ENCODE measurements at regions not wholly inside any gene's neighbourhood (a gene's known extent, or its start where the extent isn't known, plus 50 kb on each side); places are given as distances from the start of the nearest gene placed in this dataset.

- no peak for DNase-seq
Measured at GRCh38 chr6:163941624-163941976, 527.1 kb downstream of the QKI start.

- DNase-seq, result no peak
Measured at GRCh38 chr6:163940705-163941623, 526.4 kb downstream of the QKI start.

GRCh38 chr6:163937071-163937470 lies 522.6 kb downstream of the QKI start:
- no peak for DNase-seq

- DNase-seq, result no peak
Measured at GRCh38 chr6:163935158-163935762, 520.7 kb downstream of the QKI start.

- DNase-seq, result no peak
Measured at GRCh38 chr6:163930012-163930411, 515.5 kb downstream of the QKI start.

GRCh38 chr6:163929538-163929937 lies 515.0 kb downstream of the QKI start:
- no peak for DNase-seq

GRCh38 chr6:163926642-163927041 lies 512.1 kb downstream of the QKI start:
- DNase-seq, result no peak

GRCh38 chr6:163925839-163926238 lies 511.3 kb downstream of the QKI start:
- DNase-seq, result no peak

GRCh38 chr6:163923658-163924411 lies 509.3 kb downstream of the QKI start:
- DNase-seq, result no peak

- no peak for DNase-seq
Measured at GRCh38 chr6:163922562-163922961, 508.0 kb downstream of the QKI start.

- DNase-seq, result no peak
Measured at GRCh38 chr6:163919652-163920051, 505.1 kb downstream of the QKI start.

GRCh38 chr6:163916315-163917081 lies 502.0 kb downstream of the QKI start:
- no peak for DNase-seq

- DNase-seq, result no peak
Measured at GRCh38 chr6:163915131-163915530, 500.6 kb downstream of the QKI start.

GRCh38 chr6:163913045-163913444 lies 498.5 kb downstream of the QKI start:
- no peak for DNase-seq

GRCh38 chr6:163906006-163906710 lies 491.6 kb downstream of the QKI start:
- DNase-seq, result no peak

GRCh38 chr6:163904186-163904585 lies 489.7 kb downstream of the QKI start:
- no peak for DNase-seq

GRCh38 chr6:163903541-163903940 lies 489.0 kb downstream of the QKI start:
- no peak for DNase-seq

- no peak for DNase-seq
Measured at GRCh38 chr6:163902993-163903392, 488.5 kb downstream of the QKI start.

GRCh38 chr6:163901681-163902080 lies 487.2 kb downstream of the QKI start:
- DNase-seq, result no peak

GRCh38 chr6:163900570-163900969 lies 486.1 kb downstream of the QKI start:
- DNase-seq, result no peak

GRCh38 chr6:163897669-163898068 lies 483.2 kb downstream of the QKI start:
- DNase-seq, result no peak

GRCh38 chr6:163897030-163897429 lies 482.5 kb downstream of the QKI start:
- DNase-seq, result no peak
